ENCODE measurements at regions not wholly inside any gene's neighbourhood (a gene's known extent, or its start where the extent isn't known, plus 50 kb on each side); places are given as distances from the start of the nearest gene placed in this dataset.
"Not testable (repeated sequence)": the region's sequence is repeated elsewhere in the genome, so short reads cannot be mapped to it uniquely, and the experiment has no call there.

DNA sequence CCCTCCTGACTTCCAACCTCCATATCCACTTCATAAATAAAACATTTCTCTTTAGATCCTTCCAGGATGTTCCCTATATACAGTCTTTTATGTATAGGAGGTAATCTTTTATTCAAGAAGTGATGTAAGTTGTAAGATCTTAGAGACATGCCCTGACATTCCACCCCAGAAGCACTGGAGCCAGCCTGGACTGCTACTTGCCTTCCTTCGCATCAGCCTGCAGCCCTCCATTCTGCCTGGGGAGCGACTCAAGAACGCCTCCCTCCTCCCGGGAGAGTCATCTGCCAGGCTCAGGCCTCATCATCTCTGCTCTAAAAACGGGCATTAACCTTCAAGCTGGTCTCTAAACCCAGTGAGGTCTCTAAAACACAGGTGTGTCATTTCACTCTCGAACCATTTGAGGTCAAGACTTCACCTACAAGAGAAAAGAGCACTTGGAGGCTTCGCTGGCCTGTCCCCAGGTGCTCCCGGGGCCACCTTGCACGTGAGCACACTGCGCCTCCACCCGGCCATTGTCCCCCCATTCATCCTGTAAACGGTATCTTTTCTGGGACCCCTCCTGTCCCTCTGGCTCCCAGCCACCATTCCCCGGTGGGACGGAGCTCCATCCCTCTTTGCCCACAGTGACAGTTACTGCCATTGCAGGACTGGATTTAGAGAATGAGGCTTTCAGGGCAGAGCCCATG is 107.5 kb upstream of the PDE10A start:
- in situ Hi-C loops (cut with MboI; ENCODE audit: low pct_unique_long_range_greater_than_20kb in 2 of 9, low sequenced_read_pairs in 9 of 9, unreplicated experiment in 9 of 9), result no loop called here
- no peak overlapping the region for H3K4me3 ChIP-seq
- peak in 1 of 8 experiments; percentile 60 for ATAC-seq (replicated peaks in 6 of 8)
- peaks cover 0 to 9% of the 10 kb centered on the region in 2 donors for H3K4me1 ChIP-seq (replicated peaks in 1 of 2)
- WGBS, 10 experiments, result 55 to 100% (median 75%) methylated on average over 2 to 6 of the region's 14 CpGs; no CpG with 5 or more reads in 5 of the 10 experiments
- no peak overlapping the region for H3K27ac ChIP-seq

DNA sequence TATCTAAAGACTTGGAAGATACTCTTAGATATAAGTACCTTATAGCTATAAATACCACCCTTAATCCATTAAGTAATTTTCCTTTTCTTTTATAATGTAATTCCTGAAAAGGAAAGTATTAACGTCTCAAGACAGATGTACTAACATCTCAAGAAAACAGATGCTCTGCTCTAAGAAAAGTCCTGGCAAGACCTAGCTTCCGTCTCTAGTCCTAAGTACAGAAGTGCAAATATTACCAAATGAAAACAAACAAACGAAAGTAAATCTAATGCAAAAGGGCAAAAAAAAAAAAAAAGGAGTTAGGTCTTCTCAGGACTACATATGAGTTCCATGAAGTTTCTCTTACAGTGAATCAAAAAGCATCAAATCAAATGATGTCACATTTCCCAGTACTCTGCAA is 106.8 kb upstream of the PDE10A start:
- in situ Hi-C loops (cut with MboI; ENCODE audit: low pct_unique_long_range_greater_than_20kb in 2 of 9, low sequenced_read_pairs in 9 of 9, unreplicated experiment in 9 of 9), result no loop called here
- Histone ChIP-seq H3K27ac (no peak overlapping the region), H3K4me3 (no peak overlapping the region), H3K4me1 (replicated peaks in 1 of 2) (peaks cover 0 to 2% of the 10 kb centered on the region in 2 donors)
- WGBS, 10 experiments, result 0 to 100% (median 82%) methylated on average over 2 to 3 of the region's 3 CpGs
- peak in 1 of 8 experiments; percentile 20 for ATAC-seq (replicated peaks in 6 of 8)

DNA sequence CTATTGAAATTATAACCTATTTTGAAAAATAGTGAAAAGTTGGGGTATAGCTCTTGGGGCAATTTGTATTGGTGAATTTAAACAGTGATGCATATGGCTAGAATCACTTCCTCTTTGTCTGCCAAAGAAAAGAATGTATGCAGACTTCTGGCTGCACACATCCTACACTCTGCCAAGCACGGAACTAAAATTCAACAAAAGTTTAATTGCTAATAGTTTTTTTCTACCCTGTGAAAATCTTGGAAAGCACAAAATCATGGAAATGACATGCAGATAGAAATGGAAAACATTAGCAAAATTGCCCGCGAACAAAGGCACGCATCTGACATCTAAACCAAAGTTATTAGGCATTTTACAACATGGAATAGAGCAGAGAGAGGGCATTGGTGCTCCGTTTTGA is 106.4 kb upstream of the PDE10A start:
- Histone ChIP-seq H3K4me3 (no peak overlapping the region), H3K27ac (no peak overlapping the region), H3K4me1 (replicated peaks in 1 of 2) (no peaks in the 10 kb centered on the region)
- in situ Hi-C loops (cut with MboI; ENCODE audit: low pct_unique_long_range_greater_than_20kb in 2 of 9, low sequenced_read_pairs in 9 of 9, unreplicated experiment in 9 of 9), result no loop called here
- no peak for ATAC-seq (replicated peaks in 6 of 8)
- WGBS, 10 experiments, result 0 to 100% (median 70%) methylated on average over 1 to 5 of the region's 5 CpGs

DNA sequence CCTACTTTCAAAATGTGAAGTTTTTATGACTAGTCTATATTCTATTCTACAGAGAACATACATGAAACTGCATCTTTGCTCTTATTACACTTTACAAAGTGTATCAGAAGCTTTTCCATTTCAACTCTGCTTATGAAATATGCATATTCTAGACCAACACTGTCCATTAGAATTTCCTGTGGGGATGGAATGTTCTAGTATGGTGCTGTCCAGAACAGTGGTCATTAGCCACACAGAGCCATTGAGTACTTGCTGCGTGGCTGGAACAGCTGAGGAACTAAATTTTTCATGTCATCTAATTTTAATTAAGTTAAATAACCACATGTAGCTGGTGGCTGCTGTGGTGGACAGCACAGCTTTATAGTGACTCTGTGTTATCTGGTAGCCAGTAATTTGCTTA is 105.9 kb upstream of the PDE10A start:
- Histone ChIP-seq H3K4me1 (replicated peaks in 1 of 2) (no peaks in the 10 kb centered on the region), H3K4me3 (no peak overlapping the region), H3K27ac (no peak overlapping the region)
- no peak for ATAC-seq (replicated peaks in 6 of 8)
- 0 to 82% (median 72%) methylated on average over 1 of the region's 1 CpG; no CpG with 5 or more reads in 4 of the 10 experiments for WGBS, 10 experiments
- in situ Hi-C loops (cut with MboI; ENCODE audit: low pct_unique_long_range_greater_than_20kb in 2 of 9, low sequenced_read_pairs in 9 of 9, unreplicated experiment in 9 of 9), result no loop called here

DNA sequence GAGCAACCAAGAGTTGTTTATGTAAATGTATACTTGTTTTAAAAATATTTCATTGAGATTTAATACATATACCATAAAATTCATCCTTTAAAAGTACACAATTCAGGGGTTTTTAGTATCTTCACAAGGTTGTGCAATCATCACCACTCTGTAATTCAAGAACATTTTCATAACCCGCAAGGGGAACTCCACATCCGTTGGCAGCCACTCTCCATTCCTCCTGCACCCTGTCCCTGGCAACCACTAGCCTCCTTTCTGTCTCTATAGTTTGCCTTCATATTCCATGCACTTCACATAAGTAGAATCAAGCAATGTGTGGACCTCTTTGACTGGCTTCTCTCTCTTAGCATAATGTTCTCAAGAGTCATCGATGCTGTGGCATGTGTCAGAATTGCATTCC is 104.2 kb upstream of the PDE10A start:
- in situ Hi-C loops (cut with MboI; ENCODE audit: low pct_unique_long_range_greater_than_20kb in 2 of 9, low sequenced_read_pairs in 9 of 9, unreplicated experiment in 9 of 9), result no loop called here
- peak in 1 of 8 experiments; percentile 49 for ATAC-seq (replicated peaks in 6 of 8)
- 0 to 96% (median 50%) methylated on average over 1 to 3 of the region's 3 CpGs; no CpG with 5 or more reads in 2 of the 10 experiments for WGBS, 10 experiments
- H3K4me1 ChIP-seq (replicated peaks in 1 of 2), result no peaks in the 10 kb centered on the region
- H3K27ac ChIP-seq, result no peak overlapping the region
- no peak overlapping the region for H3K4me3 ChIP-seq

DNA sequence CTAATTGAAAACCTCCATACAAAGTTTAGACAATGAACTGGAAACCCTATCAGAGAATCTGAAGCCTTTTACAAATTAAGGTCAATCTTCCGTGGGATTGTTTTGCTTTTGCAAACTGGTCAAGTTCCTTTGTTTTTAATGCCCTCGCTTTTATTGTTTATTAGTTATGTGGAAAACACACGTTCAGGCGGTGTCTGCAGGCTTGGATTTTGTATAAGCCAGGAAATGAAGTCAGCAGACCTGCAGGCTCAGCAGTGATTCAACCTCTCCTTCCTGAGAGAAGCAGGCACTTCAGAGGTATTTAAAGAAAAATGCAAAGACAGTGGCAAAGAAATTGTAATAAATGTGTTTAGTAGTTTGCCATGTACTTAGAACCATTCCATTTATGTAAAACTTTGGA is 103.4 kb upstream of the PDE10A start:
- in situ Hi-C loops (cut with MboI; ENCODE audit: low pct_unique_long_range_greater_than_20kb in 2 of 9, low sequenced_read_pairs in 9 of 9, unreplicated experiment in 9 of 9), result no loop called here
- H3K27ac ChIP-seq, result no peak overlapping the region
- H3K4me3 ChIP-seq, result no peak overlapping the region
- WGBS, 10 experiments, result 1 to 67% (median 49%) methylated on average over 3 to 4 of the region's 4 CpGs; no CpG with 5 or more reads in 1 of the 10 experiments
- H3K4me1 ChIP-seq (replicated peaks in 1 of 2), result no peaks in the 10 kb centered on the region
- ATAC-seq (replicated peaks in 6 of 8), result no peak

DNA sequence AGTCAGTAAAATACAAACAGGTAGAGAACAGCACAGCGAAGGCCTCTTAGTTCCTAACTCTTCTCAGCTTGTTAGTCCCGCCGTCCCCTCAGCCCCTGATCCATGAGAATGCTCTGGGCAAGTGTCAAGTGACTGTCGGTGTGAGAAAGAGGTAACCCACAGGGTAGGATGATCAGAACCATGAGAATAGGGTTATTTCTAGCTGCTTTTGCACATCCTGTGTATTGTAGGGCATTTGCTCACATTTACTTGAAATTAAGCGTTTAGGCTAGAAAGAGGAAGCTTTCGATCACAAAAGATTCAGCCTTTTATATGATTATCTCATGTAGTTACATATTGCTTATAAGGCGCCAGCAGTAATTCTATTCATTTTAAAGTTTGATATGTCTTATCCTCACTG is 103.0 kb upstream of the PDE10A start:
- Histone ChIP-seq H3K27ac (no peak overlapping the region), H3K4me1 (replicated peaks in 1 of 2) (no peaks in the 10 kb centered on the region), H3K4me3 (no peak overlapping the region)
- no peak for ATAC-seq (replicated peaks in 6 of 8)
- WGBS, 10 experiments, result 32 to 100% (median 88%) methylated on average over 1 to 7 of the region's 7 CpGs; no CpG with 5 or more reads in 2 of the 10 experiments
- in situ Hi-C loops (cut with MboI; ENCODE audit: low pct_unique_long_range_greater_than_20kb in 2 of 9, low sequenced_read_pairs in 9 of 9, unreplicated experiment in 9 of 9), result no loop called here

DNA sequence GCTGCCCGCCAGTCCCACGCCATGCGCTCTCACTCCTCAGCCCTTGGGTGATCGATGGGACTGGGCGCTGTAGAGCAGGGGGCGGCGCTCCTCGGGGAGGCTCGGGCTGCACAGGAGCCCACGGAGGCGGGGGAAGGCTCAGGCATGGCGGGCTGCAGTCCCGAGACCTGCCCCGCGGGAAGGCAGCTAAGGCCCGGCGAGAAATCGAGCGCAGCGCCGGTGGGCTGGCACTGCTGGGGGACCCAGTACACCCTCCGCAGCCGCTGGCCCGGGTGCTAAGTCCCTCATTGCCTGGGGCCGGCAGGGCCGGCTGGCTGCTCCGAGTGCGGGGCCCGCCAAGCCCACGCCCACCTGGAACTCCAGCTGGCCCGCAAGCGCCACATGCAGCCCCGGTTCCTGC is 102.2 kb upstream of the PDE10A start:
- H3K27ac ChIP-seq; H3K4me3 ChIP-seq; in situ Hi-C loops (cut with MboI; ENCODE audit: low pct_unique_long_range_greater_than_20kb in 2 of 9, low sequenced_read_pairs in 9 of 9, unreplicated experiment in 9 of 9); H3K4me1 ChIP-seq (replicated peaks in 1 of 2); ATAC-seq (replicated peaks in 6 of 8): not testable (repeated sequence)
- 80% methylated on average over 1 of the region's 33 CpGs; no CpG with 5 or more reads in 9 of the 10 experiments for WGBS, 10 experiments

DNA sequence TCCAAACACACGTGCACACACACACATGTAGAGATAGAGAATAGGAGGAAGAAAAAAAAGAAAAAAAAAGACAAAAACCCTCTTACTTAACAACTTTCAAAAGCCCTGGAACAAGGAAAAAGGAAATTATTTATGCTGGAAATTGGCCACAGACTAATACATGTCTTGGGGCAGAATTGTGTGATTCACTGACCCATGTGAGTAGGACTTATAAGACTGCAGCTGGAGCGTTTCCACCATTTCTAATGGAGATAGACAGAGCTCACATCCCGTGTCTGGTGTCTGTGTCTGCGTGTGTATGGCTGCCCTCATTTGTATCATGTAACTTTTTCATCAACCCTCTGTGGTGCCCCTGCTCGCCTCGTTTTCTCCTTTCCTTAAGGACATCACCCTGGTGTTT is 99.8 kb upstream of the PDE10A start:
- Histone ChIP-seq H3K27ac (no peak overlapping the region), H3K4me3 (no peak overlapping the region), H3K4me1 (replicated peaks in 1 of 2) (no peaks in the 10 kb centered on the region)
- WGBS, 10 experiments, result 0 to 100% (median 62%) methylated on average over 1 to 6 of the region's 6 CpGs; no CpG with 5 or more reads in 2 of the 10 experiments
- in situ Hi-C loops (cut with MboI; ENCODE audit: low pct_unique_long_range_greater_than_20kb in 2 of 9, low sequenced_read_pairs in 9 of 9, unreplicated experiment in 9 of 9), result no loop called here
- ATAC-seq (replicated peaks in 6 of 8), result peak in 1 of 8 experiments; percentile 18

DNA sequence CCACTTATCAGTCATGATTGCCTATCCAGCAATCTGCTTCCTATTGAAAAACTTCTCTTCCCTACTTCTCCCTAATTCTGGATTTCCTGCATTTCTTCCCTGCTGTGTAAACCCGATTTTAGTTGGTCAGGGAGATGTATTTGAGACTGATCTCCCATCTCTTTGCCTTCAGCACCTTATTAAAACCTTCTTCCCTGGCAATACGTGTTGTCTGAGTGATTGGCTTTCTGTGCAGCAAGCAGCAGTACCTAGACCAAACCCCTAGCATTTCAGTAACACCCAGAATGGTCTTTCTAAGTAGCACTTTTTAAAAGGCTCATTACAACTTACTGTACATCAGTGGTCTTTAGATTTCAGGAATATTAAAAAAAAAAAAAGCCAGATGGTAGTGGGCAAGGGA is 99.1 kb upstream of the PDE10A start:
- in situ Hi-C loops (cut with MboI; ENCODE audit: low pct_unique_long_range_greater_than_20kb in 2 of 9, low sequenced_read_pairs in 9 of 9, unreplicated experiment in 9 of 9), result no loop called here
- H3K4me3 ChIP-seq, result no peak overlapping the region
- WGBS, 10 experiments, result 0 to 92% (median 75%) methylated on average over 1 to 2 of the region's 2 CpGs; no CpG with 5 or more reads in 1 of the 10 experiments
- H3K4me1 ChIP-seq (replicated peaks in 1 of 2), result no peaks in the 10 kb centered on the region
- no peak overlapping the region for H3K27ac ChIP-seq
- ATAC-seq (replicated peaks in 6 of 8), result no peak

DNA sequence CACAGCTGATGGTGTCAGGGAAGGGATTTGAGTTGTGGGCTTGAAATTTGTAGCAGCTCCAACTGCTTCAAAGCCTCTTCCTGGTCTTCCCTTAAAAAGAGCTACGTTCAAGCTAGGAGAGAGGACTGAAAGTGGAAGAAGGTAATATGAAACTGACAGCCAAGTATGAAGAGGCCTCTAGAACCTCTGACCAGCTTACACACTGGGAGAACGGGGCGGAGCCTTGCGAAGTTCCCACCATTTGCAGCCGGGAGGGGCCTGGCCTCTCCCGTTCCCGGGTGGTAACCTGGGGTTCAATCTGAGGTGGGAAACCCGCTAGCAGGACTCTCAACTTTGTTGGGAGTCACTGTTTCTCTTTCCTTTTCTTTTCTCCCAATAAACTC is 97.8 kb upstream of the PDE10A start:
- Histone ChIP-seq H3K4me3 (no peak overlapping the region), H3K27ac (no peak overlapping the region), H3K4me1 (replicated peaks in 1 of 2) (no peaks in the 10 kb centered on the region)
- WGBS, 10 experiments, result 29 to 100% (median 67%) methylated on average over 1 to 7 of the region's 8 CpGs; no CpG with 5 or more reads in 2 of the 10 experiments
- in situ Hi-C loops (cut with MboI; ENCODE audit: low pct_unique_long_range_greater_than_20kb in 2 of 9, low sequenced_read_pairs in 9 of 9, unreplicated experiment in 9 of 9), result no loop called here
- ATAC-seq (replicated peaks in 6 of 8), result no peak

DNA sequence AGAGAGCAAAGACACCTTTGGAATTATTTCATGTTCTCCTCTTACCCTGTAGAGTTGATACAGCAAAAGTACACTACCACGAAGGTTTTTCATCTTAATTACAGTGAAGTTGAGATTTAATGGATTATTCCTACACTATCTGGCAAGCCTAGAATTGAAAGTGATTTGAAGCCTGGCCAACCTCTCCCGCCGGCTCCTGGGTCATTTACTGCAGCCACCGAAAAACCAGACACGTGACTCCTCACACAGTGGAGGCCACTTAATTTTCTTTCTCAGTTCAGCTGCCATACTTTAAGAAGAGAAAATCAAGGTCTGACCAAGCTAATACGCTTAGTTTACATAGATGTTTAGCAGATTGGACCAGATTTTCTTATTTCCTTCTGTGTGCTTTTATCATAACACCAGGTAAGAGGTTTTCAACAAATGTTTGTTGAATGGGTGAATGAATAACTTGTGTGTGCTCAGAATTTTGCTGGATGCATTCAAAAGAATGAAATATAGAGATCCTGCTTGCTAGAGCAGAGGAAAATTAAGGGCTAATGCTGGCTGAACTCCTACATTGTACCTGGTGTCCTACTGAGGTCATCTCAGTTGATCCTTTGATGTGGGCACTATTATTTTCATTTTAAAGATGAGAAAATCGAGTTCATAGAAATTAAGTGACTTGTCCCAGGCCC is 97.2 kb upstream of the PDE10A start:
- Histone ChIP-seq H3K27ac (no peak overlapping the region), H3K4me3 (no peak overlapping the region), H3K4me1 (replicated peaks in 1 of 2) (no peaks in the 10 kb centered on the region)
- WGBS, 10 experiments, result 0 to 95% (median 82%) methylated on average over 2 to 7 of the region's 7 CpGs; no CpG with 5 or more reads in 1 of the 10 experiments
- no peak for ATAC-seq (replicated peaks in 6 of 8)
- in situ Hi-C loops (cut with MboI; ENCODE audit: low pct_unique_long_range_greater_than_20kb in 2 of 9, low sequenced_read_pairs in 9 of 9, unreplicated experiment in 9 of 9), result no loop called here

DNA sequence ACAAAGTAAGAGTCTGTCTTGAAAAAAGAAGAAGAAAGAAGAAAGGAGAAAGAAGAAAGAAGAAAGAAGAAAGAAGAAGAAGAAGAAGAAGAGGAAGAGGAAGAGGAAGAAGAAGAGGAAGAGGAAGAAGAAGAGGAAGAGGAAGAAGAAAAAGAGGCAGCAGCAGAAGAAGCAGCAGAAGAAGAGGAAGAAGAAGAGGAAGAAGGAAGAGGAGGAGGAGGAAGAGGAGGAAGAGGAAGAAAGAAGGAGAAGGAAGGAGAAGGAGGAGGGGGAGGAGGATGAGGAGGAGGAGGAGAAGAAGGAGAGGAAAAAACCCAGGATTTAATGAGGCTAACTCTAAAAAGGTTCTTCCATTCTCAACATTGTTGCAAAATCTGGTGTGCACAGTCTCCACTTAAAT is 95.4 kb upstream of the PDE10A start:
- ATAC-seq (replicated peaks in 6 of 8), result no peak
- no peaks in the 10 kb centered on the region for H3K4me1 ChIP-seq (replicated peaks in 1 of 2)
- H3K27ac ChIP-seq, result no peak overlapping the region
- in situ Hi-C loops (cut with MboI; ENCODE audit: low pct_unique_long_range_greater_than_20kb in 2 of 9, low sequenced_read_pairs in 9 of 9, unreplicated experiment in 9 of 9), result no loop called here
- H3K4me3 ChIP-seq, result no peak overlapping the region

DNA sequence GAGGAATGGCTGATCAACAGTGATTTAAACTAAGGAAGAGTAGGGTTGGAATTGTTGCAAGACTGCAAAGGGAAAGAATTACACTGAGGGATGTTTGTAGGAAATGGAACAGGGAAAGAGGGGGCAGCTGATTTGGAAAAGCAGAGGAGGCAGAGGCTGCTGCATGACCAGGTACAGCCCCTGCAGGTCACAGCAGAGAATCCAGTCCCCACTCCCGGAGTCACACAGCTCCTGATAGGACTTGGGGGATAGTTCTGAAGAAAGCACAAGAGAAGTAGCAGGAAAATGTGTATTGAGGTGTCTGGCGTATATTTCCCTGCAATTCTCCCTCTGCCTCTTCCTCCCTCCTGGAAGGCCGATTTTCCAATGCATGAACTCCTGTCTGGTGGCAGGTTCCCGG is 92.5 kb upstream of the PDE10A start:
- peak in 1 of 8 experiments; percentile 29 for ATAC-seq (replicated peaks in 6 of 8)
- Histone ChIP-seq H3K4me1 (replicated peaks in 1 of 2) (no peaks in the 10 kb centered on the region), H3K27ac (no peak overlapping the region), H3K4me3 (no peak overlapping the region)
- WGBS, 10 experiments, result 0 to 86% (median 65%) methylated on average over 1 to 4 of the region's 4 CpGs; no CpG with 5 or more reads in 2 of the 10 experiments
- in situ Hi-C loops (cut with MboI; ENCODE audit: low pct_unique_long_range_greater_than_20kb in 2 of 9, low sequenced_read_pairs in 9 of 9, unreplicated experiment in 9 of 9), result no loop called here
